Common myeloid progenitor, CD34-positive (primary cell): ENCODE measurements at regions not wholly inside any gene's neighbourhood (a gene's known extent, or its start where the extent isn't known, plus 50 kb on each side); places are given as distances from the start of the nearest gene placed in this dataset.

ENCODE experiments used
- CTCF ChIA-PET: fragments of 350-600 bp; sonication (Branson Sonifier 250); formaldehyde crosslinking; loops from one replicate; lab custom pipeline; 2021; ENCODE audit warnings: antibody characterized with exemption; lab: Charles Lee
- POLR2A ChIA-PET: fragments of 350-600 bp; sonication (Branson Sonifier 250); formaldehyde crosslinking; loops from one replicate; lab custom pipeline; 2021; ENCODE audit warnings: antibody characterized with exemption; lab: Charles Lee
- DNase-seq, 3 donors: peaks; one replicate each; pipeline versions ENCODE4 v3.0.0 to v3.0.0-alpha.2; 2013
- H3K27ac ChIP-seq, 2 experiments: 1 replicate in 1 of 2; 2 replicates in 1 of 2; pipeline ENCODE4 v1.7.0; 2013; ENCODE audit warnings: inconsistent platforms in 2 of 2, low read length in 2 of 2, mild to moderate bottlenecking in 2 of 2, low read depth in 1 of 2, moderate library complexity in 1 of 2; ENCODE audit not compliant: severe bottlenecking in 2 of 2, insufficient read depth in 1 of 2, poor library complexity in 1 of 2
- H3K27me3 ChIP-seq, 5 experiments: replicated peaks in 2 of 5; 1 replicate in 3 of 5; 2 replicates in 2 of 5; pipeline versions ENCODE4 v1.6.1 to v1.7.0; 2013; ENCODE audit warnings: low read length in 4 of 5, mild to moderate bottlenecking in 2 of 5, moderate library complexity in 2 of 5, inconsistent platforms in 1 of 5; ENCODE audit not compliant: insufficient read depth in 5 of 5, control insufficient read depth in 4 of 5
- H3K36me3 ChIP-seq, 4 experiments: 1 replicate in 2 of 4; 2 replicates in 2 of 4; pipeline versions ENCODE4 v1.6.1 to v1.7.0; 2013; ENCODE audit warnings: low read length in 3 of 4, control low read depth in 1 of 4, mild to moderate bottlenecking in 1 of 4; ENCODE audit not compliant: control insufficient read depth in 4 of 4, insufficient read depth in 4 of 4
- H3K4me1 ChIP-seq, 4 experiments: 1 replicate in 3 of 4; 2 replicates in 1 of 4; pipeline versions ENCODE4 v1.6.1 to v1.7.1; 2013; ENCODE audit warnings: low read length in 3 of 4, mild to moderate bottlenecking in 3 of 4, control low read depth in 1 of 4, inconsistent platforms in 1 of 4, moderate library complexity in 1 of 4; ENCODE audit not compliant: control insufficient read depth in 4 of 4, insufficient read depth in 4 of 4; ENCODE audit errors: control extremely low read depth in 1 of 4
- H3K4me3 ChIP-seq, 7 experiments: 1 replicate in 4 of 7; 2 replicates in 3 of 7; pipeline versions ENCODE4 v1.5.1 to v1.7.0; 2013; ENCODE audit warnings: mild to moderate bottlenecking in 7 of 7, low read length in 6 of 7, moderate library complexity in 6 of 7, inconsistent platforms in 2 of 7, low read depth in 2 of 7, control low read depth in 1 of 7; ENCODE audit not compliant: insufficient read depth in 4 of 7, control insufficient read depth in 1 of 7; ENCODE audit errors: extremely low read depth in 1 of 7
- H3K9me3 ChIP-seq, 5 experiments: 1 replicate in 4 of 5; 2 replicates in 1 of 5; pipeline versions ENCODE4 v1.6.1 to v1.7.1; 2013; ENCODE audit warnings: low read length in 4 of 5, mild to moderate bottlenecking in 2 of 5, inconsistent platforms in 1 of 5, low read depth in 1 of 5, moderate library complexity in 1 of 5; ENCODE audit not compliant: control insufficient read depth in 4 of 5, insufficient read depth in 2 of 5; ENCODE audit errors: control extremely low read depth in 1 of 5
- WGBS: methylation state at CpG from one replicate; pipeline ENCODE4 v1.1.5; 2013; ENCODE audit not compliant: insufficient coverage; 5-methylcytosine and 5-hydroxymethylcytosine counted together

DNA sequence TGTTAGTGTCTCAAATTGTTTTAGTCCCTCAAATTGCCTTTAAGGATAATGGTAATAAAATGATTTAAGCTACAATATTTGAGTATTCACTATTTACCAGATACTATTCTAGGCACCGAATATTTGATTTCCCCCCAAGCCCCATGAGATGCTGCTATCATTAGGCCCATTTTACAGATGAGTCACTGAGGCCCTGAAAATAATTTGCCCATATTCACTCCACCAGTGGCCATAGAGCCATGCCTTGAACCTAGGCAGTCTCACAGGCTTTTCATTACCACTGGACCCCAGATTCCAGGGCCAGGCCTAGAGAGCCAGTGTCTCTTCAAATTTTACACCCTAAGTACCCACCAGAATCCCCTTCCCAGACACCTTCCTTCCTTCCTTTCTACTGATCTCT is 133.7 kb downstream of the LINC00237 start:
- DNase-seq, result no peak
- Histone ChIP-seq H3K27ac (no peak overlapping the region), H3K36me3 (no peaks in the 10 kb centered on the region), H3K27me3 (peaks cover 0 to 11% (median 3%) of the 10 kb centered on the region in 5 experiments), H3K4me1 (no peaks in the 10 kb centered on the region), H3K4me3 (no peak overlapping the region), H3K9me3 (no peaks in the 10 kb centered on the region)
- CTCF ChIA-PET, result no interaction called here
- POLR2A ChIA-PET, result no interaction called here
- no CpG with 5 or more reads among the region's 1 CpG for WGBS

GRCh38 chr20:20971810-20972209 is 134.3 kb downstream of the LINC00237 start:
- no peaks in the 10 kb centered on the region for H3K4me1 ChIP-seq
- ChIA-PET POLR2A (no interaction called here), CTCF (no interaction called here)
- peaks cover 0 to 14% (median 3%) of the 10 kb centered on the region in 5 experiments for H3K27me3 ChIP-seq
- H3K4me3 ChIP-seq, result no peak overlapping the region
- no peaks in the 10 kb centered on the region for H3K36me3 ChIP-seq
- no peak for DNase-seq
- no peak overlapping the region for H3K27ac ChIP-seq
- H3K9me3 ChIP-seq, result no peaks in the 10 kb centered on the region
- 100% methylated on average over 6 of the region's 6 CpGs for WGBS

DNA sequence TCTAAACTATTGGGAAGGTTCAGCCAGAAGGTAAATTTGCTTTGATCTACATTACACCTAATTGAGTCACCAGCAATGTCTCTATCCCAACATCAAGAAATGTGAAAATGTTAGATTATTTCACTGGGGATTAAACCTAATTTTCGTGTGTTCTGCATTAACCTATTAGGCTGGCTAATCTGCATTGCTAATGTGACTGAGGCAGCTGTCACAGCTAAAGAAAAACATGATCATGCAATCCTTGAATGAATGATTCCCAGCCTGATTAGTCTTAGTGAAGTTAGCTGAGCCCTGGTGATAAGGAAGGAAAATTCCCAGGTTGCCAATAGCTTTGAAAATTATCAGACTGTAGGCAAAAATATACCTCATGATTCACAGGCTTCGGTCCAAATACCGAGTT is 135.3 kb downstream of the LINC00237 start:
- Histone ChIP-seq H3K9me3 (no peaks in the 10 kb centered on the region), H3K4me1 (no peaks in the 10 kb centered on the region), H3K27ac (no peak overlapping the region), H3K27me3 (peaks cover 0 to 14% (median 3%) of the 10 kb centered on the region in 5 experiments), H3K36me3 (no peaks in the 10 kb centered on the region), H3K4me3 (no peak overlapping the region)
- WGBS, result 58% methylated on average over 3 of the region's 3 CpGs
- ChIA-PET POLR2A (no interaction called here), CTCF (no interaction called here)
- no peak for DNase-seq

DNA sequence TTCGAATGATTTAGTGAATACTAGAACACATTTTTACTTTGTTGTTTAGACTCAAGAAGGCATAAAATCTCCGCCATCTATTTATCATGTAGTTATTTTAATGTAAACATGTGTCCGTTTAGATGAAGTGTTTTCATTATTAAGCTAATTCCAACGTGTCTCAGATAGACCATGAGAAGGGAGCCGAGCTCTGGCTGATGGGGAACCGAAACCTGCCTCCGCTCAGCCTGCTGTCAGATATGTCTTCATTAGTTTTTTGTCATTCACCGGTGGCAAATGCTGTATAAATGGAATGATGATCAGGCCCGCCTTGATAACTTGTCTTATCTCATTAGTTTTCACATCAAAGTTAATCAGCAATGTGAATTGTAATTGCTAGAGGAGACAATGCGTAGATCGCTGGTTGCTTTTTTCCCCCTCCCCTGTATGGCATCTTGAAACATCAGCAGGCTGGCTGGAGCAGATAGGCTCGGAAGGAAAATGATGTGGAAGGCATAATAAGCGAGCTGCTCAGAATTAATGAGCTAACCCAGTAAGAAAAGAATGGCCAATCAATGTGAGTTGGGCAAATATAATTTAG is 136.4 kb downstream of the LINC00237 start:
- no peak overlapping the region for H3K27ac ChIP-seq
- WGBS, result 85% methylated on average over 8 of the region's 13 CpGs
- no peaks in the 10 kb centered on the region for H3K36me3 ChIP-seq
- H3K27me3 ChIP-seq, result peaks cover 0 to 16% (median 3%) of the 10 kb centered on the region in 5 experiments
- H3K4me3 ChIP-seq, result no peak overlapping the region
- H3K9me3 ChIP-seq, result no peaks in the 10 kb centered on the region
- no peak for DNase-seq
- ChIA-PET CTCF (interaction anchor here (1.2 kb wide), 1 partner anchor 15 kb away, joined by 4 read pairs; no protein-coding TSS in a partner anchor), POLR2A (no interaction called here)
- H3K4me1 ChIP-seq, result no peaks in the 10 kb centered on the region

DNA sequence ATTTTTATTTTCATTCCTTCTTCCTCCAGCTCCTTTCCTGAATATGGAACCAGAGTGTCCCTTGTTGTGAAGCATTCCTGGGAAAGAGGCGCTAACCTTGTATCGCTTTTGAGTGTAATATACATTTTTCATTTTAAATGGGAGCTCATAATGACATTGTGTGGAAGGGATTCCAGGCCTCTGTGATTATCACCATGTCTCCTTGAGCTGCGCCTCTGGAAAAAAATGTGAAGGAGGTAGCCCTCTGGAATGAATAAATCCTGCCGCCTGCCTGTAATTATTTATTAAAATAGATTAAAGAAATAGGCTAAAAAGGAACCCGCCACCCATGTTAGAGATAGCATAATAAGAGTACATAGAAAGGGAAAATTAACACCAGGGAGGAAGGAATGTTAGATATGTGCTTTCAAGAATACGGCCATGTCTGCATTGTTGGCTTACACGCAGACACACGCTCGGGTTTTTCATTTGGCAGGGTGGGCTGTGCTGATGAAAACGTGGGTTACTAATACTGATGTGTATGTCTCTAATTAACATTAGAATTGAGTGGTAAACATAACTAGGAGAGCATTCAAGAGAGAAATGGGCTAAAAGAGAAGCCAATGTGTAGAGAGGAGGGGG is 138.5 kb downstream of the LINC00237 start:
- WGBS, result 83% methylated on average over 6 of the region's 10 CpGs
- DNase-seq, result no peak
- ChIA-PET POLR2A (no interaction called here), CTCF (no interaction called here)
- Histone ChIP-seq H3K27ac (no peak overlapping the region), H3K4me3 (no peak overlapping the region), H3K4me1 (no peaks in the 10 kb centered on the region), H3K9me3 (no peaks in the 10 kb centered on the region), H3K27me3 (peaks cover 0 to 16% (median 2%) of the 10 kb centered on the region in 5 experiments), H3K36me3 (no peaks in the 10 kb centered on the region)

GRCh38 chr20:20966171-20966570 is 140.0 kb downstream of the LINC00237 start:
- Histone ChIP-seq H3K9me3 (no peaks in the 10 kb centered on the region), H3K27me3 (peaks cover 0 to 22% (median 5%) of the 10 kb centered on the region in 5 experiments), H3K4me3 (no peak overlapping the region), H3K27ac (no peak overlapping the region), H3K36me3 (no peaks in the 10 kb centered on the region), H3K4me1 (no peaks in the 10 kb centered on the region)
- CTCF ChIA-PET, result no interaction called here
- WGBS, result 94% methylated on average over 3 of the region's 8 CpGs
- POLR2A ChIA-PET, result no interaction called here
- DNase-seq, result no peak

GRCh38 chr20:20959031-20959755 is 147.0 kb downstream of the LINC00237 start:
- H3K4me3 ChIP-seq, result no peak overlapping the region
- peaks cover 0 to 37% (median 7%) of the 10 kb centered on the region in 5 experiments for H3K27me3 ChIP-seq
- no peak overlapping the region for H3K27ac ChIP-seq
- WGBS, result 100% methylated on average over 1 of the region's 5 CpGs
- peaks cover 0 to 2% (median 0%) of the 10 kb centered on the region in 5 experiments for H3K9me3 ChIP-seq
- CTCF ChIA-PET, result no interaction called here
- H3K36me3 ChIP-seq, result no peaks in the 10 kb centered on the region
- no peaks in the 10 kb centered on the region for H3K4me1 ChIP-seq
- POLR2A ChIA-PET, result no interaction called here
- DNase-seq, result no peak
